ENCODE measurements at regions not wholly inside any gene's neighbourhood (a gene's known extent, or its start where the extent isn't known, plus 50 kb on each side); places are given as distances from the start of the nearest gene placed in this dataset.

GRCh38 chr22:34427436-34427835 is 507.2 kb upstream of the LARGE1 start:
- H3K14ac ChIP-seq (ENCODE audit: low read length in 2 of 2): no peak overlapping the region
- no peak overlapping the region for H3K4me3 ChIP-seq (ENCODE audit: insufficient read depth in 1 of 2, low read depth in 1 of 2, low read length in 2 of 2)
- no peak overlapping the region for H2BK120ac ChIP-seq (ENCODE audit: low read depth, low read length)
- H2AFZ ChIP-seq (ENCODE audit: low read depth, low read length): no peak overlapping the region
- 84% methylated on average over 3 of the region's 4 CpGs for WGBS
- H3K18ac ChIP-seq (ENCODE audit: low read depth in 1 of 2, low read length in 2 of 2): no peak overlapping the region
- no peak overlapping the region for H4K8ac ChIP-seq (ENCODE audit: low read length)
- H3K27me3 ChIP-seq (ENCODE audit: control insufficient read depth in 1 of 2, insufficient read depth in 1 of 2, low read length in 2 of 2): no peaks in the 10 kb centered on the region
- no peak overlapping the region for H2BK15ac ChIP-seq (ENCODE audit: low read depth, poor library complexity, severe bottlenecking)
- no peak overlapping the region for H2BK5ac ChIP-seq (ENCODE audit: low read depth, low read length, poor library complexity, severe bottlenecking)
- H4K91ac ChIP-seq (ENCODE audit: low read length): no peak overlapping the region
- no peaks in the 10 kb centered on the region for H3K4me1 ChIP-seq (ENCODE audit: control insufficient read depth, insufficient read depth, low read depth, low read length)
- H3K4me2 ChIP-seq (ENCODE audit: low read length, poor library complexity, severe bottlenecking): no peak overlapping the region
- no peak overlapping the region for H3K23ac ChIP-seq (ENCODE audit: low read length in 2 of 2)
- no peak overlapping the region for H2AK5ac ChIP-seq (ENCODE audit: low read length, severe bottlenecking)
- no peaks in the 10 kb centered on the region for H3K79me1 ChIP-seq (replicated peaks; ENCODE audit: low read length, poor library complexity, severe bottlenecking)
- no peak overlapping the region for H3K9ac ChIP-seq (ENCODE audit: low read length)
- H3K36me3 ChIP-seq (ENCODE audit: control insufficient read depth in 1 of 2, insufficient read depth in 2 of 2, low read depth in 1 of 2, low read length in 2 of 2): no peaks in the 10 kb centered on the region
- H3K4ac ChIP-seq (ENCODE audit: low read depth in 1 of 2, low read length in 2 of 2): no peak overlapping the region
- H2BK12ac ChIP-seq (ENCODE audit: low read length in 2 of 2): no peak overlapping the region
- no peak overlapping the region for H3K27ac ChIP-seq (ENCODE audit: low read length, poor library complexity, severe bottlenecking)
- no peak for DNase-seq
- H3K9me3 ChIP-seq (ENCODE audit: control insufficient read depth, low read length): no peaks in the 10 kb centered on the region

DNA sequence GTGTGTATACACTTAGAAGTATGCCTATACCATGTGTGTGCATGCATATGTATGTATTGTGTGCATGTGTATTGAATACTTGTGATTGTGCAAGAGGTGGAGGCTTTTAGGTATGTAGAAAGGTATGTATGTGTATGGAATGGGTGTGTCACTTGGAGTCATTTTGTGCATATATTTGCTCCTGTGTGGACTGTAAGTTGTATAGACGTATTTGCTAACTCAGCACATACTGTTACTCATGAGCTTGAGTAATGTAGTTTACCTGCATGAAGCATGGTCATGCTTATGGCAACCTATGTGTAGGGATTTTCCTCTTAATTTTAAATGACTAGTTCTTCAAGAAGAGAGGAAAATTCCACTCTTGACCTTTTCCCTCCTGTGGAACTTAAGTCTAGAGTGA is 507.6 kb upstream of the LARGE1 start:
- H3K79me1 ChIP-seq (replicated peaks; ENCODE audit: low read length, poor library complexity, severe bottlenecking): no peaks in the 10 kb centered on the region
- no peak overlapping the region for H2AFZ ChIP-seq (ENCODE audit: low read depth, low read length)
- no peak overlapping the region for H3K18ac ChIP-seq (ENCODE audit: low read depth in 1 of 2, low read length in 2 of 2)
- H3K4me2 ChIP-seq (ENCODE audit: low read length, poor library complexity, severe bottlenecking): no peak overlapping the region
- H3K27me3 ChIP-seq (ENCODE audit: control insufficient read depth in 1 of 2, insufficient read depth in 1 of 2, low read length in 2 of 2): no peaks in the 10 kb centered on the region
- H3K23ac ChIP-seq (ENCODE audit: low read length in 2 of 2): no peak overlapping the region
- no peaks in the 10 kb centered on the region for H3K36me3 ChIP-seq (ENCODE audit: control insufficient read depth in 1 of 2, insufficient read depth in 2 of 2, low read depth in 1 of 2, low read length in 2 of 2)
- no peak overlapping the region for H2BK15ac ChIP-seq (ENCODE audit: low read depth, poor library complexity, severe bottlenecking)
- 40% methylated on average over 1 of the region's 1 CpG for WGBS
- no peak overlapping the region for H3K4me3 ChIP-seq (ENCODE audit: insufficient read depth in 1 of 2, low read depth in 1 of 2, low read length in 2 of 2)
- no peak for DNase-seq
- no peak overlapping the region for H4K91ac ChIP-seq (ENCODE audit: low read length)
- H3K9ac ChIP-seq (ENCODE audit: low read length): no peak overlapping the region
- no peak overlapping the region for H3K27ac ChIP-seq (ENCODE audit: low read length, poor library complexity, severe bottlenecking)
- H3K4ac ChIP-seq (ENCODE audit: low read depth in 1 of 2, low read length in 2 of 2): no peak overlapping the region
- H2BK120ac ChIP-seq (ENCODE audit: low read depth, low read length): no peak overlapping the region
- no peak overlapping the region for H3K14ac ChIP-seq (ENCODE audit: low read length in 2 of 2)
- H2BK5ac ChIP-seq (ENCODE audit: low read depth, low read length, poor library complexity, severe bottlenecking): no peak overlapping the region
- H2AK5ac ChIP-seq (ENCODE audit: low read length, severe bottlenecking): no peak overlapping the region
- no peaks in the 10 kb centered on the region for H3K9me3 ChIP-seq (ENCODE audit: control insufficient read depth, low read length)
- no peak overlapping the region for H2BK12ac ChIP-seq (ENCODE audit: low read length in 2 of 2)
- no peak overlapping the region for H4K8ac ChIP-seq (ENCODE audit: low read length)
- no peaks in the 10 kb centered on the region for H3K4me1 ChIP-seq (ENCODE audit: control insufficient read depth, insufficient read depth, low read depth, low read length)

GRCh38 chr22:34429314-34429713 is 509.0 kb upstream of the LARGE1 start:
- no peaks in the 10 kb centered on the region for H3K9me3 ChIP-seq (ENCODE audit: control insufficient read depth, low read length)
- no peak for DNase-seq
- H3K9ac ChIP-seq (ENCODE audit: low read length): no peak overlapping the region
- H3K4me2 ChIP-seq (ENCODE audit: low read length, poor library complexity, severe bottlenecking): no peak overlapping the region
- no peak overlapping the region for H3K14ac ChIP-seq (ENCODE audit: low read length in 2 of 2)
- H3K27me3 ChIP-seq (ENCODE audit: control insufficient read depth in 1 of 2, insufficient read depth in 1 of 2, low read length in 2 of 2): no peaks in the 10 kb centered on the region
- no peak overlapping the region for H4K91ac ChIP-seq (ENCODE audit: low read length)
- H2AFZ ChIP-seq (ENCODE audit: low read depth, low read length): no peak overlapping the region
- H3K4ac ChIP-seq (ENCODE audit: low read depth in 1 of 2, low read length in 2 of 2): no peak overlapping the region
- 74% methylated on average over 5 of the region's 5 CpGs for WGBS
- H3K4me1 ChIP-seq (ENCODE audit: control insufficient read depth, insufficient read depth, low read depth, low read length): no peaks in the 10 kb centered on the region
- H3K79me1 ChIP-seq (replicated peaks; ENCODE audit: low read length, poor library complexity, severe bottlenecking): no peaks in the 10 kb centered on the region
- H3K18ac ChIP-seq (ENCODE audit: low read depth in 1 of 2, low read length in 2 of 2): no peak overlapping the region
- no peak overlapping the region for H2AK5ac ChIP-seq (ENCODE audit: low read length, severe bottlenecking)
- no peak overlapping the region for H2BK5ac ChIP-seq (ENCODE audit: low read depth, low read length, poor library complexity, severe bottlenecking)
- H3K36me3 ChIP-seq (ENCODE audit: control insufficient read depth in 1 of 2, insufficient read depth in 2 of 2, low read depth in 1 of 2, low read length in 2 of 2): no peaks in the 10 kb centered on the region
- H2BK15ac ChIP-seq (ENCODE audit: low read depth, poor library complexity, severe bottlenecking): no peak overlapping the region
- H2BK12ac ChIP-seq (ENCODE audit: low read length in 2 of 2): no peak overlapping the region
- no peak overlapping the region for H3K4me3 ChIP-seq (ENCODE audit: insufficient read depth in 1 of 2, low read depth in 1 of 2, low read length in 2 of 2)
- H3K23ac ChIP-seq (ENCODE audit: low read length in 2 of 2): no peak overlapping the region
- H2BK120ac ChIP-seq (ENCODE audit: low read depth, low read length): no peak overlapping the region
- no peak overlapping the region for H4K8ac ChIP-seq (ENCODE audit: low read length)
- H3K27ac ChIP-seq (ENCODE audit: low read length, poor library complexity, severe bottlenecking): no peak overlapping the region

GRCh38 chr22:34430386-34430785 is 510.1 kb upstream of the LARGE1 start:
- H3K27ac ChIP-seq (ENCODE audit: low read length, poor library complexity, severe bottlenecking): no peak overlapping the region
- H3K79me1 ChIP-seq (replicated peaks; ENCODE audit: low read length, poor library complexity, severe bottlenecking): no peaks in the 10 kb centered on the region
- no peak overlapping the region for H2BK15ac ChIP-seq (ENCODE audit: low read depth, poor library complexity, severe bottlenecking)
- no peak overlapping the region for H2BK120ac ChIP-seq (ENCODE audit: low read depth, low read length)
- H3K14ac ChIP-seq (ENCODE audit: low read length in 2 of 2): no peak overlapping the region
- no peaks in the 10 kb centered on the region for H3K4me1 ChIP-seq (ENCODE audit: control insufficient read depth, insufficient read depth, low read depth, low read length)
- no peak overlapping the region for H2AK5ac ChIP-seq (ENCODE audit: low read length, severe bottlenecking)
- no peak overlapping the region for H4K8ac ChIP-seq (ENCODE audit: low read length)
- no peak overlapping the region for H3K9ac ChIP-seq (ENCODE audit: low read length)
- no peak overlapping the region for H2BK5ac ChIP-seq (ENCODE audit: low read depth, low read length, poor library complexity, severe bottlenecking)
- no peak overlapping the region for H3K4ac ChIP-seq (ENCODE audit: low read depth in 1 of 2, low read length in 2 of 2)
- H2AFZ ChIP-seq (ENCODE audit: low read depth, low read length): no peak overlapping the region
- H3K23ac ChIP-seq (ENCODE audit: low read length in 2 of 2): no peak overlapping the region
- no peaks in the 10 kb centered on the region for H3K36me3 ChIP-seq (ENCODE audit: control insufficient read depth in 1 of 2, insufficient read depth in 2 of 2, low read depth in 1 of 2, low read length in 2 of 2)
- no peak overlapping the region for H4K91ac ChIP-seq (ENCODE audit: low read length)
- WGBS: 52% methylated on average over 2 of the region's 2 CpGs
- no peak for DNase-seq
- H3K4me2 ChIP-seq (ENCODE audit: low read length, poor library complexity, severe bottlenecking): no peak overlapping the region
- H3K9me3 ChIP-seq (ENCODE audit: control insufficient read depth, low read length): no peaks in the 10 kb centered on the region
- no peak overlapping the region for H3K4me3 ChIP-seq (ENCODE audit: insufficient read depth in 1 of 2, low read depth in 1 of 2, low read length in 2 of 2)
- no peaks in the 10 kb centered on the region for H3K27me3 ChIP-seq (ENCODE audit: control insufficient read depth in 1 of 2, insufficient read depth in 1 of 2, low read length in 2 of 2)
- H2BK12ac ChIP-seq (ENCODE audit: low read length in 2 of 2): no peak overlapping the region
- no peak overlapping the region for H3K18ac ChIP-seq (ENCODE audit: low read depth in 1 of 2, low read length in 2 of 2)

Data from mesenchymal stem cell (in vitro differentiated cells and primary cell).